Naive thymus-derived CD4-positive, alpha-beta T cell (primary cell): ENCODE measurements at regions not wholly inside any gene's neighbourhood (a gene's known extent, or its start where the extent isn't known, plus 50 kb on each side); places are given as distances from the start of the nearest gene placed in this dataset.
"Not testable (repeated sequence)": the region's sequence is repeated elsewhere in the genome, so short reads cannot be mapped to it uniquely, and the experiment has no call there.

ENCODE experiments used
- ATAC-seq: fragments of 150-1000 bp; cut with Tn5 transposase; 2 replicates; pipeline ENCODE4 v1.10.0; 2021; ENCODE audit warnings: mild to moderate bottlenecking, moderate library complexity
- CTCF ChIA-PET: fragments of 350-600 bp; sonication (Branson Sonifier 250); formaldehyde crosslinking; loops from one replicate; lab custom pipeline; 2021; ENCODE audit warnings: antibody characterized with exemption; lab: Charles Lee
- POLR2A ChIA-PET: fragments of 350-600 bp; sonication (Branson Sonifier 250); formaldehyde crosslinking; loops from one replicate; lab custom pipeline; 2021; ENCODE audit warnings: antibody characterized with exemption, inconsistent platforms; lab: Charles Lee
- DNase-seq, 9 donors: peaks; one replicate each; pipeline versions ENCODE4 v3.0.0 to v3.0.0-alpha.2; 2020 to 2022; ENCODE audit warnings: mixed read lengths in 1 of 9
- H3K27ac ChIP-seq: one replicate; pipeline ENCODE4 v1.7.0; 2013; ENCODE audit warnings: mild to moderate bottlenecking, low read depth, low read length, moderate library complexity
- H3K27me3 ChIP-seq, 2 donors: one replicate each; pipeline ENCODE4 v1.7.0; 2013; ENCODE audit warnings: low read length in 2 of 2, mild to moderate bottlenecking in 2 of 2, moderate library complexity in 2 of 2; ENCODE audit not compliant: control insufficient read depth in 2 of 2, insufficient read depth in 2 of 2
- H3K36me3 ChIP-seq, 3 experiments: 1 replicate in 2 of 3; 2 replicates in 1 of 3; pipeline ENCODE4 v1.7.0; 2013; ENCODE audit warnings: low read length in 3 of 3, mild to moderate bottlenecking in 3 of 3, moderate library complexity in 1 of 3; ENCODE audit not compliant: insufficient read depth in 3 of 3, control insufficient read depth in 2 of 3
- H3K4me1 ChIP-seq, 2 donors: one replicate each; pipeline ENCODE4 v1.7.0; 2013; ENCODE audit warnings: low read length in 2 of 2, mild to moderate bottlenecking in 2 of 2, moderate library complexity in 1 of 2; ENCODE audit not compliant: control insufficient read depth in 2 of 2, insufficient read depth in 2 of 2
- H3K4me3 ChIP-seq: 2 replicates; pipeline ENCODE4 v1.7.0; 2013; ENCODE audit warnings: mild to moderate bottlenecking, low read length
- H3K9me3 ChIP-seq, 3 experiments: 1 replicate in 2 of 3; 2 replicates in 1 of 3; pipeline ENCODE4 v1.7.0; 2013; ENCODE audit warnings: low read length in 3 of 3; ENCODE audit not compliant: control insufficient read depth in 2 of 3
- H3K27ac Mint-ChIP-seq, 9 donors: one replicate each; pipeline ENCODE4 v1.8.0; 2020 to 2022; ENCODE audit warnings: mixed read lengths in 9 of 9, mild to moderate bottlenecking in 8 of 9, moderate library complexity in 5 of 9, inconsistent platforms in 2 of 9
- H3K27me3 Mint-ChIP-seq, 5 donors: one replicate each; pipeline ENCODE4 v1.8.0; 2021 to 2022; ENCODE audit warnings: mixed read lengths in 5 of 5, mild to moderate bottlenecking in 1 of 5
- H3K36me3 Mint-ChIP-seq, 5 donors: one replicate each; pipeline ENCODE4 v1.8.0; 2020 to 2022; ENCODE audit warnings: mixed read lengths in 5 of 5, mild to moderate bottlenecking in 3 of 5, inconsistent platforms in 1 of 5
- H3K4me1 Mint-ChIP-seq, 7 donors: one replicate each; pipeline ENCODE4 v1.8.0; 2020 to 2022; ENCODE audit warnings: mixed read lengths in 7 of 7, mild to moderate bottlenecking in 3 of 7, inconsistent platforms in 1 of 7
- H3K4me3 Mint-ChIP-seq, 10 donors: one replicate each; pipeline ENCODE4 v1.8.0; 2020 to 2022; ENCODE audit warnings: mild to moderate bottlenecking in 10 of 10, mixed read lengths in 10 of 10, moderate library complexity in 6 of 10, inconsistent platforms in 2 of 10
- H3K9me3 Mint-ChIP-seq, 11 donors: one replicate each; pipeline ENCODE4 v1.8.0; 2020 to 2022; ENCODE audit warnings: mixed read lengths in 11 of 11, mild to moderate bottlenecking in 4 of 11, inconsistent platforms in 1 of 11, moderate library complexity in 1 of 11
- intact Hi-C, 2 donors: fragments of 100-400 bp; cut with micrococcal nuclease; formaldehyde crosslinking; loops; one replicate each; pipeline ENCODE4 v1.15.1; 2023

GRCh38 chr19:29045679-29046254, 167.2 kb downstream of the UQCRFS1 start:
- Histone ChIP-seq H3K4me1 (no peaks in the 10 kb centered on the region), H3K36me3 (no peaks in the 10 kb centered on the region), H3K9me3 (no peaks in the 10 kb centered on the region), H3K4me3 (no peak overlapping the region), H3K27me3 (no peaks in the 10 kb centered on the region), H3K27ac (no peak overlapping the region)
- Mint-ChIP-seq H3K27me3 (peaks cover 0 to 32% (median 6%) of the 10 kb centered on the region in 5 donors), H3K4me1 (no peaks in the 10 kb centered on the region), H3K36me3 (no peaks in the 10 kb centered on the region), H3K4me3 (no peak overlapping the region), H3K27ac (no peak overlapping the region), H3K9me3 (peaks cover 0 to 7% (median 4%) of the 10 kb centered on the region in 11 donors)
- no peak for DNase-seq
- no peak for ATAC-seq
- POLR2A ChIA-PET = no interaction called here
- intact Hi-C loops = no loop called here
- CTCF ChIA-PET = no interaction called here

DNA sequence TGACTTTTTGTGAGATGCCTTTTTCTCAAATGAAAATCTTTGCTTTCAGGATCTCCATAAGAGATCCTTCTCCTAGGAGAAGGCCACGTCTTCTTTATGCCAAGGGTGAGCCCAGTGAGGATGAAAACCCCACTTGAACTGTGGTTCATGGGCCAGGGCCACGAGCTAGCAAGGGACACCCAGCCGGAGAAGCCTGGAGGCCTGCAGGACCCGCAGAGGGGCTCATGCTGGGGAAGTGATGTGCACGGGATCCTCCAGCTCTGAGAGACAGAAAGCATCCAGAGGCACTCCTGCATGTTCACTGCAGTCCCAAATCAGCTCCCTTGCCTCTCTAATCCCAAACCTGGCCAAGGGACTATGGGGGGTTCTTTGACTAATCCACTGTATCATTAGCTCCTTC, 168.9 kb downstream of the UQCRFS1 start:
- ATAC-seq (no peak), DNase-seq (no peak)
- Mint-ChIP-seq H3K4me1 (no peaks in the 10 kb centered on the region), H3K4me3 (no peak overlapping the region), H3K36me3 (peaks cover 0 to 3% (median 0%) of the 10 kb centered on the region in 5 donors), H3K9me3 (peaks cover 0 to 8% (median 4%) of the 10 kb centered on the region in 11 donors), H3K27me3 (peaks cover 0 to 30% (median 6%) of the 10 kb centered on the region in 5 donors), H3K27ac (no peak overlapping the region)
- Histone ChIP-seq H3K4me1 (no peaks in the 10 kb centered on the region), H3K4me3 (no peak overlapping the region), H3K36me3 (no peaks in the 10 kb centered on the region), H3K27me3 (no peaks in the 10 kb centered on the region), H3K9me3 (no peaks in the 10 kb centered on the region), H3K27ac (no peak overlapping the region)
- ChIA-PET POLR2A (no interaction called here), CTCF (no interaction called here)
- intact Hi-C loops = no loop called here

DNA sequence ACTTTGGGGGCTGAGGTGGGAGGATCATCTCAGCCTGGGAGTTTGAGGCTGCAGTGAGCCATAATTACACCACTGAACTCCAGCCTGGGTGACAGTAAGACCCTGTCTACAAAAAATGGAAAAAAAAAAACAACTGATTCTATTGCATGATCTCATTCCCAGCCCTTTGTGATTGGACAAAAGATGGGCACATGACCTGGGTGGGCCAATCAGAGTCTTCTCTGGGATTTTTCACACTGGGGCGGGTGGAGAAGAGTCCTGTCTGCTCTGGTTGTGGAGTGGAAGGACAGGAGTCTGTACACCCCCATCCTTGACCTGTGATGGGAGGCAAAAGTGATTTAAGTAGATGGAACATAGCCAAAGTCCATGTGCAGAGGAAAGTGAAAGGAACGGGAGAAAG, 170.5 kb downstream of the UQCRFS1 start:
- intact Hi-C loops = no loop called here
- ATAC-seq (no peak), DNase-seq (no peak)
- Histone ChIP-seq H3K27me3 (no peaks in the 10 kb centered on the region), H3K27ac (no peak overlapping the region), H3K4me3 (no peak overlapping the region), H3K9me3 (no peaks in the 10 kb centered on the region), H3K36me3 (no peaks in the 10 kb centered on the region), H3K4me1 (no peaks in the 10 kb centered on the region)
- peaks cover 0 to 3% (median 0%) of the 10 kb centered on the region in 5 donors for H3K36me3 Mint-ChIP-seq
- H3K9me3 Mint-ChIP-seq = peaks cover 0 to 8% (median 4%) of the 10 kb centered on the region in 11 donors
- CTCF ChIA-PET = no interaction called here
- H3K4me1 Mint-ChIP-seq = no peaks in the 10 kb centered on the region
- H3K4me3 Mint-ChIP-seq = no peak overlapping the region
- H3K27ac Mint-ChIP-seq = no peak overlapping the region
- H3K27me3 Mint-ChIP-seq = peaks cover 0 to 30% (median 10%) of the 10 kb centered on the region in 5 donors
- POLR2A ChIA-PET = no interaction called here

GRCh38 chr19:29040951-29041350, 172.0 kb downstream of the UQCRFS1 start:
- no peaks in the 10 kb centered on the region for H3K36me3 ChIP-seq
- no peak overlapping the region for H3K27ac ChIP-seq
- ATAC-seq = no peak
- no peaks in the 10 kb centered on the region for H3K4me1 Mint-ChIP-seq
- H3K9me3 ChIP-seq = no peaks in the 10 kb centered on the region
- no peaks in the 10 kb centered on the region for H3K4me1 ChIP-seq
- no peak overlapping the region for H3K27ac Mint-ChIP-seq
- H3K27me3 ChIP-seq = no peaks in the 10 kb centered on the region
- H3K4me3 Mint-ChIP-seq = no peak overlapping the region
- intact Hi-C loops = no loop called here
- peaks cover 0 to 30% (median 10%) of the 10 kb centered on the region in 5 donors for H3K27me3 Mint-ChIP-seq
- no peak overlapping the region for H3K4me3 ChIP-seq
- no peak for DNase-seq
- ChIA-PET POLR2A (interaction anchor here (0.6 kb wide), 1 partner anchor 8 kb away, joined by 3 read pairs; no protein-coding TSS in a partner anchor), CTCF (no interaction called here)
- peaks cover 0 to 8% (median 4%) of the 10 kb centered on the region in 11 donors for H3K9me3 Mint-ChIP-seq
- peaks cover 0 to 3% (median 0%) of the 10 kb centered on the region in 5 donors for H3K36me3 Mint-ChIP-seq

DNA sequence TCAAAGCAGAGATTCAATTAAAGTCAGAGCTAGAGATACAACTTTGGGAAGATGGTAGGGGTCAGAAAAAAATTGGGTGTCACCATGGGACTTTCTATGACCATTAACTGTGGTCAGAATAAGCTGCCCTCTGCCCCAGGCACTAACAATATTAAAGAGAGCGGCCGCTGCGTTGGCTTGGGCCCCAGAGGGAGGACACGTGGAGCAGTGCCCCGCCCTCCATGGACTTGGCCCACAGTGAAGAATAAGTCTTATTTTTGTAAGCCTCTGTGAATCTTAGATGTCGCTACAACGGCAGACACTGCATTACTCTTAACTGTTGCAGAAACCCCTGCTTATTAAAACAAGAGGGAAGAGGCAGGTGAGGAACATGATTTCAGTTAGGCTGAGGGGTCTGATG, 172.7 kb downstream of the UQCRFS1 start:
- CTCF ChIA-PET = no interaction called here
- no peaks in the 10 kb centered on the region for H3K36me3 ChIP-seq

DNA sequence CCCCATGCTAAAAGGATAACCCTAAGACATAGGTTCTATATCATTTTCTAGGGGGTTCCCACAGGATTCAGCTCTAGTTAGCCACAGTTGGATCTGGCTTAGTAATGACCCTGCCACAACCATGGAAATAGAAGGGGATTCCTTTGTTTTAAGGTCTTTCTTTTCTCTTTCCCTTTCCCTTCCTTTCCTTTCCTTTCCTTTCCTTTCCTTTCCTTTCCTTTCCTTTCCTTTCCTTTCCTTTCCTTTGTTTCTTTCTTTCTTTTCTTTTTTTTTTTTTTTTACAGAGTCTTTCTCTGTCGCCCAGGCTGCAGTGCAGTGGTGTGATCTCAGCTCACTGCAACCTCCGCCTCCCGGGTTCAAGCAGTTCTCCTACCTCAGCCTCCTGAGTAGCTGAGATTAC, 173.9 kb downstream of the UQCRFS1 start:
- H3K4me3 Mint-ChIP-seq, H3K9me3 Mint-ChIP-seq, H3K4me1 Mint-ChIP-seq, H3K27me3 ChIP-seq, ATAC-seq, H3K36me3 Mint-ChIP-seq, POLR2A ChIA-PET, DNase-seq, CTCF ChIA-PET, intact Hi-C loops, H3K36me3 ChIP-seq, H3K27ac Mint-ChIP-seq, H3K9me3 ChIP-seq, H3K27ac ChIP-seq, H3K4me1 ChIP-seq, H3K4me3 ChIP-seq: not testable (repeated sequence)
- H3K27me3 Mint-ChIP-seq = peaks cover 0 to 23% (median 10%) of the 10 kb centered on the region in 5 donors

More for the DNA sequence above, 172.7 kb downstream of the UQCRFS1 start:
- no peak for DNase-seq
- peaks cover 0 to 3% (median 0%) of the 10 kb centered on the region in 5 donors for H3K36me3 Mint-ChIP-seq
- no peak overlapping the region for H3K4me3 Mint-ChIP-seq
- H3K27ac Mint-ChIP-seq = no peak overlapping the region
- H3K4me3 ChIP-seq = no peak overlapping the region
- H3K4me1 Mint-ChIP-seq = no peaks in the 10 kb centered on the region
- peaks cover 0 to 30% (median 10%) of the 10 kb centered on the region in 5 donors for H3K27me3 Mint-ChIP-seq
- intact Hi-C loops = no loop called here
- ATAC-seq = no peak
- POLR2A ChIA-PET = no interaction called here
- no peak overlapping the region for H3K27ac ChIP-seq
- H3K4me1 ChIP-seq = no peaks in the 10 kb centered on the region
- no peaks in the 10 kb centered on the region for H3K27me3 ChIP-seq
- H3K9me3 ChIP-seq = no peaks in the 10 kb centered on the region
- peaks cover 0 to 8% (median 4%) of the 10 kb centered on the region in 11 donors for H3K9me3 Mint-ChIP-seq

GRCh38 chr19:29031216-29031615, 181.7 kb downstream of the UQCRFS1 start:
- POLR2A ChIA-PET = no interaction called here
- Histone ChIP-seq H3K4me1 (no peaks in the 10 kb centered on the region), H3K36me3 (no peaks in the 10 kb centered on the region), H3K27ac (no peak overlapping the region), H3K4me3 (no peak overlapping the region), H3K27me3 (no peaks in the 10 kb centered on the region), H3K9me3 (no peaks in the 10 kb centered on the region)
- Mint-ChIP-seq H3K27me3 (peaks cover 0 to 4% (median 0%) of the 10 kb centered on the region in 5 donors), H3K27ac (no peak overlapping the region), H3K4me1 (no peaks in the 10 kb centered on the region), H3K9me3 (peaks cover 0 to 23% (median 1%) of the 10 kb centered on the region in 11 donors), H3K4me3 (no peak overlapping the region), H3K36me3 (no peaks in the 10 kb centered on the region)
- CTCF ChIA-PET = no interaction called here
- ATAC-seq = no peak
- intact Hi-C loops = no loop called here
- DNase-seq = no peak
